HG03066 (cell line): ENCODE measurements at regions not wholly inside any gene's neighbourhood (a gene's known extent, or its start where the extent isn't known, plus 50 kb on each side); places are given as distances from the start of the nearest gene placed in this dataset.

Source experiments
- ATAC-seq: cut with Tn5 transposase; IDR thresholded peaks from one replicate; pipeline ENCODE4 v1.9.1; 2021; ENCODE audit warnings: low read depth; ENCODE audit not compliant: unreplicated experiment

DNA sequence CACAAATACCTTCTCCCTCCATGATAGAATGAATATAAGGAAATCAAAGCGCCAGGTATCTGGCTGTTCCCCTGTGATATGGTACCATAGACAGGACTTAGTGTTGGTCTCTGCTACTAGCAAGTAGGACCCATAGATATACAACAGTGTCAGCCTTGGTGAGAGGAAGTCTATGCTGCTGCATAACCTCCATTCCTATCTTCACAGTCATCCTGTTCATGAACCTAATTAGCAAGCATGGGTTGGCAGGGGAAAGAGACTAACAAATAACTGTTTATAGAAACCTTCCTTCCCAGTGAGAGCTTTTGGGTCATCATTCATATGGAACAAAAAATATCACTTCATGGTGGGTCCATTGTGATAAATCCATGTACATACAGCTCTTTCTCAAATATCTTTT is 188.9 kb upstream of the FAM98A start:
- no peak for ATAC-seq

DNA sequence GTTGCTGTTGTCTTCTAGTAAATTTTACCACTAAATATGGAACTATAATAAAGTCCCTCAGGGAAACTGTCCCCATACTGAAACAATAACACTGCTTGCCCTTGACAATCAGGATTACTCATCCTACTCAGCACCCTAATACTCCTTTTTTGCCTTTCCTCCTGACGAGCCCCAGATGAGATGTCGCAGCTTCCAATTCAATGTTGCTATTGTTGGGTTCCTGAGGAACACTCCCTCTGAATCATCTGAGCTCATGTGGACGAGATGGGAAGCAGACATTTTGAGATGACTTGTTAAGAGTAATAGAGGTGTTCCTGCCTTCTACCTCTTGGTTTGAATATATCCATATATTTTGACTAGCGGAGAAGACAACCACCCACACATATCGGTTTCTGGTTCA is 187.8 kb upstream of the FAM98A start:
- ATAC-seq: no peak

DNA sequence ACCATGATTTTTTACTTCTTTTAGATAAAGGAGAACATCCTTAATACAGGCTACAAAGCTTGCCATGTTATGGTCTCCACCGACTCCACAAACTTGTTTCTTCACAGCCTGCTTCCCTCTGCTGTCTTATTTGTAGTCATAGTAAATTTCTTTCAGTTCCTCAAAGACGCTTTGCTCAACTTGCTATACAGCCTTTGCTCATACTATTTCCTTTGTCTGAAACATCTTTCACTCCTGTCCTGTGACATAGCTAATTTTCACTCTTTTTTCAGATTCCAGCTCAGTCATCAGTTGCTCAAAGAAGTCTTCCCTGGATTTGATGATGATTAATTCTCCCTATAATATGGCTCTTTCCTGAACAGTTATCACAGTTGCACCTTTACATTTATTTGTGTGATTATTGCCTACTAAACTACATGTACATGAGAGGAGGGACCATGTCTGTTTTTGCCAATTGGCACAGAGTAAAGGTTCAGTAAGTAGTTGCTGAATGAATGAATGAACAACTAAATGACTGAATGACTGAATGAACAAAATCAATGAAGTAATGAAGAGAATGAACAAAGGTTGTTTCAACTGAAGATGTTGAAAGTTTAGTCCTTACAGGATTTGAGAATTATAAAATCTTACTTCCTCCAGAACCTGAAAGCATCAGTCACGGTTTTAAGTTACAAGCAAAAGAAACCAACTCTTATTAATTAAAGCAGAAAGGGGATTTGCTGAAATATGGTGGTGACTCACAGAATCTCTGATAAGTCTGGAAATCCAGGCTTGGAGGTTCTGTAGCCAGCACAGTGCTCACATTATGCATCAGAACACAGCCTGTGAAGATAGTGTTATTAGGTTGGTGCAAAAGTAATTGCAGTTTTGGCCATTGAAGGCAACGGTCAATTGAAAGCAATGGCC is 186.4 kb upstream of the FAM98A start:
- peak; percentile 95 for ATAC-seq

DNA sequence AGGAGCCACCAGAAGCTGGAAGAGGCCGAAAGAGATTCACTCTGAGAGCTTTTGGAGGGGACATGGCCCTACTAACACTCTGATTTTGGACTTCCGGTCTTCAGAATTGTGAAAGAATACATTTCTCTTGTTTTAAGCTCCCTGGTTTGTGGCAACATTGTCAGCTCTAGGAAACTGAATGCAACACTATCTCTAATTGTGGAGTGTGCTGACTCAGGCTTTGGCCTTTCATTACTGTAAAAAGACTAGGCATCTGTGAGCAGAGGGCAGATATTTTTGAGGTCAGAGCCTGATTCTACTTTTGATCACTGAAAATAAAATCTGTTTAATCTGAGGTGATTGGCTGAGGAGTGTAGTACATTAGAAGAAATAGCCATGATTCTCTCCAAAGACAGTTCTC is 185.4 kb upstream of the FAM98A start:
- ATAC-seq: no peak

DNA sequence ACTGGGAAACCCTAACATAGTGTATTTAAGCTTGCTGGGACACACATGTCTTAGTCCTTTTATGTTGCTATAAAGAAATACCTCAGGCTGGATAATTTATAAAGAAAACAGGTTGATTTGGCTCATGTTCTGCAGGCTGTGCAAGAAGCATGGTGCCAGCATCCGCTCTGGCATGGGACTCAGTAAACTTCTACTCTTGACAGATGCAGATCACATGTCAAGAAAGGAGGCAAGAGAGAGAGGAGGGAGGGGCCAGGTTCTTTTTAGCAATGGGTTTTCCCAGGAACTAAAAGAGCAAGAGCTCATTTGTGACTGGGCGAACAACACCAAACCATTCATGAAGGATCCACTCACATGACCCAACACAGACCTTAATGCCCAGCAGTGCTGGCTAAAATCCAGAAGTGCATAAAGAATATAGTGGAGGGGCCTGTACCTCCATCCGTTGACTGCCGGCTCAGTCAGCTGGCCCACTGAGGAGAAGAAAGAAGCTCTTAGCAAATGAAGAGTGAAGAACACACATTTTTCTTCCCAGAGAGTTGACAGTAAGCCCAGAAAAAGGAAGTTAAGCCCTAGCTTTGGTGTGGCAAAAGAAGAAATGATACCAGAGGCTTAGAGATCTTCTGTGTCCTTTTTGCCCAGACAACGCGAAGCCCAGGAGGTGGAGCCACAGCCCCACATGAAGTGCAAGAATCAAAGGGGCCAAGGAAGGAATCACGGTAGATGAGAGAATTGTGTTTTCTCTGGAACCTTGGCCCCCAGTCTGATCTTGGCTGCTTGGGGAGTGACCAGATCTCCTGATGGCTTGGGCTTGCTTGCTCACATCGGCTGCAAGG is 183.5 kb upstream of the FAM98A start:
- ATAC-seq: no peak

DNA sequence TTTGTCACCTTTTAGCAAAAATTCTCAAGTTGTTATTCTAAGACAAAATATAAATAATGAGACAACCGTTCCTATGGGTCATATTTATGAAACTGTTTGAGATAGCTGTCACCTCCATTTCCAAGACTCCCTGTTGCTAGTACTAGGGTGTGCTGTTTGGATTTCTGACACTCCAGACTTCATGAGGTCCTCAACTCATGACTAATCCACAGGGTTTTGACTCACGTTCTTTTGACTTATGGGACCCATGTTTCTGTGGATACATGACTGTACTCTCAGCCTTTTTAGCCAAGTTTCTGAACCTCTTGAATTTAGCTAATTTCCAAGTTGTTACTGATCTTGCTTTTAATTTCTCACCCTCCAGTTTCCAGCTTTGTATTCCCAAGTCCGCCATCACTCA is 178.7 kb upstream of the FAM98A start:
- no peak for ATAC-seq

DNA sequence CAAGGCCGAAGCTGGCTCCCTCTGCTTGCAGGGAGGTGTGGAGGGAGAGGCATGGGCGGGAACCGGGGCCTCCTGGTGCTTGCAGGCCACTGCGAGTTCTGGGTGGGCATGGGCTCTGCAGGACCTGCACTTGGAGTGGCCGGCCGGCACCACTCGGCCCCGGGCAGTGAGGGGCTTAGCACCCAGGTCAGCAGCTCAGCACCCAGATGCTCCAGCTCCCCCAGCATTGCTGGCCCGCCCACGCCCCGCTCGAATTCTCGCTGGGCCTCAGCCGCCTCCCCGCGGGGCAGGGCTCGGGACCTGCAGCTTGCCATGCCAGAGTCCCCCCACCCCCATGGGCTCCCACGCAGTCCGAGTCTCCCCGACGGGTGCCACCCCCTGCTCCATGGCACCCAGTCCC is 176.2 kb upstream of the FAM98A start:
- ATAC-seq: no peak

DNA sequence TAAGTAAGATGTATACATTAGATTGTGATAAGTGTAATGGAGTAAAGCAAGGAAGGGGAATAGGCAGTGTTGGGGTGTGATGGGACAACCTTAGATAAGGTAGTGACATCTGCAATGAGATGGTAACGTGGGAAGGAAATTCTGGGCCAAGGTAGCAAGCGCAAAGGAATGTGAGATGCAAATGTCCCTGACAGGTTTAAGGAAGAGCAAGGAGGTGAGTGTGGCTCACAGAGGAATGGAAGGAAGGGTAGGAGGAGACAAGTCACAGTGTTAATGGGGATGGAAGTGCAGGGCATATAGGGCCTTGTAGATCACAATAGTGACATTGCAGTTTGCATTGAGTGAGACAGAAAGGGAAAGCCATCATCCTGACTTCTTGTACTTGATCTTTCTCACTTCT is 170.9 kb upstream of the FAM98A start:
- no peak for ATAC-seq

DNA sequence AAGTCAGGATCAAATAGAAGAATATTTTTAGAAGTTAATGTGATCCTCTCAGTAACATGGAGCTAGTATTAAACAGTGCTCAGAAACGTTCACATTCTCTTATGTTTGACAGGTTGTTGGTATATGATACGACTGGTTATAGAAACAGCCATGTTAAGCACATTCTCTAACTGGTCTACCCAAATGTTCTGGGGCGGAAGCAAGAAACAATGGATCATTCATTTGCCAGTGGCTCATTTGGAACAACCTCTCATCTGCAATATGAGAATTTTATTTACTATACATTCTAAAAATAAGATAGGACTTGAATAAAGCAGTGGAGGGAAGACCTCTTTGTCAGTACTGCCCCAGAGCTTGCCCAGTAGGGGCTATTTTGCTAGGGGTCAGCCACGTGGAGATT is 167.1 kb upstream of the FAM98A start:
- no peak for ATAC-seq

DNA sequence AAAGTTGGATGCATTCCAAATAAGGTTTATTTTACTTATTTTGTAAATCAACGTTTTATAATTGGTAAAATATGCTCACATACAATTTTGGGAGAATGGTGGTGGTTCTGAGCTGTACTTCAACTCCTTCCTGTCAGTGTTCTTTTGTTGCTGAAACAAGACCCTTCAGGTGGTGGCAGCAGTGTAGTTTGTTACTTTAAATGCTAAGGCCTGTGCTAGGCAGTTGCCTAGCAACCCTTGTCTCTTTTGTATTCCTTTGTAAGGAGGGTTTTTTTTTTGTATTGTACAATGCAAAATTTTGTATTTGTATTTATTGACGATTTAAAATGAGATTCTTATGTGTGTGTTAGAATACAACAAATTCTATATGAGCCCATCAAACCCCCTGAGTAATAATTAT is 166.0 kb upstream of the FAM98A start:
- ATAC-seq: no peak

DNA sequence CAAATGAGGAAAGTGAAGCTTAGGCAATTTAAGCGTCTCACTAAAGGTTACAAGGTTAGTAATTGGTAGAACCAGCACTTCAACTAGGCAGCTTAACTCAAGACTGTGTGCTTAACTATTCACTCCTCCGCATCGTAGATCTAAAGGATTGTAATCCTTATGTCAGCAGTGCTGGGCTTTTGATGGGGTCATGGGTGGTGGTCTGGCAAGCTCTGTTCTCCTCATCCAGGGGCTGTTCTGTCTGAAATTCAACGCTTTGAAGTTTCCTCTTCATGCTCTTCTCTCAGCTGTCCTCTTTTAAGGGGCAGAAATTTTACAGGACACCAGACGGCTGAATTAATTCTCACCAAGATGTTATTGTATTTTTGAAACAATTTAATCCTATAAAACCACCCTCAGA is 165.5 kb upstream of the FAM98A start:
- ATAC-seq: no peak

DNA sequence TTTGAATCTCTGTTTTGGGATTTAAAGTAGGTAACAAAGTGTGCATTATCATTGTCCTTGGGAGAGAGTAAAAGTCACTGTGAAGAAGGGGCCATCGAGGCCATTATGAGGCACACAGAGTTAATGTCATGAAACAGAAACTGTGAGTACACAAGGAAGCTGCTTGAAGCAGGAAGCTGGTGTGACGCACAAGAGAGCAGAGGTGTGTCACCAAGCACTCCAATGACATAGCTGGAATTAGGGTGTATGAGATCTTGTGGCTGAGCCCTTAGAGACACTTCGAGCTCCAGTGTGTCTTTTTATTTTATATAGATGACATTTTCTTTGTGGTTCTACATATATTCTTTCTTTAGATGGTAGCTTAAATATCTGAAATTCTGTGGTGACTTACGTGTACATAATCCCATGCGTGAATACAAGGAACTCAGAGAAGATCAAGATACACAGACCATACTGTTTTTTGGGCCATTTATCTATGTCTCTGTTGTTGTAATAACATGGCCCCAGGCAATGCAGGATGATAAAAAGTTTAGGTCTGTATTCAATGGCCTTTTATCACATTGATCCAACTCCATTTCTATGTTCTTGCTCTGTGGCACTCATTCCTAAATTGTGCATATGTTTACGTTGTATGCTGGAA is 164.7 kb upstream of the FAM98A start:
- ATAC-seq: no peak

DNA sequence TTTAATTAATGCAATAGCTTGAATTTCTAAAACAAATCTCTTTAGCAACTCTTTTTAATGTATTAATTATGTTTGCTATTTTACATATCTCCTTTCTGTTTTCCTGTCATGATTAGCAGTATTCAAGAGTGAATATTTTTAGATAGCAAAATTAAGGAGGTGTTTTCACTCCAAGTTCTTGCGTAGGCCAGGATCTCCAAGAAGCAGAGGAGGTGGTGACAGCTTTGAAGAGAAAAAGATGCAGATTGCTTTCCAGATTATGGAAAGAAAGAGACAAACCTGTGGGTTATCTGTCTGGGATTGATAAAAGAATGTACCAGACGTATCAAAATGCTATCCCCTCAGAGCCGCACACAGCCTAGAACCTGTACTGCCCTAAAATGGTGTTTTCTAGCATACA is 163.5 kb upstream of the FAM98A start:
- no peak for ATAC-seq

DNA sequence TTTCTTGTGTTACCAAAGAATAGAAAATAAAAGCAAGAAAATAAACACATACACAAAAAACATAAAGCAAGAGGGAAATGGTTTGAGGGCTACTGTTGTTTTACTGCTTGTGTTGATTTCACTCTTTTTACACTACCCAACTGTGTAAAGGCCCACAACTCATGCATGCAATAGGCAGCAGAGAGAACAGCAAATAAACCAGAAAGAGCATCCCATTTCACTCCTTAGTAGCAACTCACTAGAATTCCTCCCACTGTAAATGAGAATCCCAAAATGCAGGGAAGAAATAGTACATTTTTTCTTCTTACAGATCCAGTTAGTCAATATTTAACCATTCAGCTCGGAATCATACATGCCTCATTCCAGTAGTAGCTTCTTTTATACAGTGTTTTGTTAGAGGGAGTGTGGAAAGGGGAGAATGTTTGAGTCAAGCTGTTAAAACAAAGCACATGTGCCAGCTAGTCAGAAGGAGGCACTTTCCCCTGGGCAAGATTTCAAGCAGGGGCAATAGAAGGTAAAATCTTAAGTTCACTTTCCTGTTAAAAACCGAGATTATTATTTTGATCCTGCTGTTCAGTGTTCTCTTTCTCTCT is 147.2 kb upstream of the FAM98A start:
- no peak for ATAC-seq

DNA sequence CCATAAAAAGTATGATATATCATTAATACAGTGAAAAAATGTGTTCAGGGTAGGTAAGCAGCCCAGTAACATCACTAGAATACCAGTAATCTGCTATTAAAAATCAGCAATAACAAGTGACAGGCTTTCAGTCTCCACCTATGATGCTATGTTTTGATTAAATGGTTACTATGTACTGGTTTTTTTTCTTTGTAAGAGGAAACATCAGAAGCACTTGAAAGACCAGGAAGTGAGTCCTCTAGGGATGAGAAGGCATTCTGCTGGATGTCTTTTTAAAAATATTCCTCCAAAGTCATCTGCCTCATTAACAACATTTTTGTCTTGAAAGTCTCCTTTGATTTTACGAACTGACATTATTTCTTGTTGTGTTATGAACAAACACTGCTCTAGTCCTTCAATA is 136.0 kb upstream of the FAM98A start:
- no peak for ATAC-seq

DNA sequence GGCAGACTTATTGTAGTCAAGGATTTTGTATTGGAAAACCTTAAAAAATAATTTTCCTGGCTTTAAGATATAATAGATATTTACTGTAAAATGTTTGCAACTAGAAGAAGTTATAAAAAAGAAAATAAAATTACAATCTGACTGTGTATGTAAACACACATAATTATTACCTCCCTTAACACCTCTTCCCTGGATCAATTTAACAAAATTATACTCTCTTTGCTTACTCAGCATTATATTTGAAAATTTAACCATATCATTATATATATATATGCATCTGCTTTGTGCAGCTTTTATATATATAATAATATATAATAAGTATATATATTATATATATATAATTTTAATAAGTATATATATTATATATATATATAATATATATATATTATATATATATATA is 131.7 kb upstream of the FAM98A start:
- no peak for ATAC-seq

DNA sequence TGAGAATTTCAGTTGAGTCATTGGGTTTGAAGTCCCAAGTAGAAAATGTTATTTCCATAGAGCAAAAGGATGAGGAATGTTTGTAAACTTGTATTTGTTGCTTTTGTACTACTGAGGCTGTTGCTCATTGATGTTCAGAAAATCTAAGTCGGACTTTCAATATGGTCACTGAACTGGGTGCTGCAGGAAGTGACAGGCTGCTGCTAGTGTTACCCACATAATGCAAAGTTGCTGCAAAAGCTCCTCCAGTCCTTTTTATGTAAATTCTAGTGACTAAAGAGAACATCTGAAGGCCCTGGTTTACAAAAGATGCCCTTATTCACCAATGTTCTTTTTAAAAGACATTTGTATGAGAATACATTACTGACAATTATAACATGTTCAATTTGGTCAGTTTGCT is 131.1 kb upstream of the FAM98A start:
- no peak for ATAC-seq

DNA sequence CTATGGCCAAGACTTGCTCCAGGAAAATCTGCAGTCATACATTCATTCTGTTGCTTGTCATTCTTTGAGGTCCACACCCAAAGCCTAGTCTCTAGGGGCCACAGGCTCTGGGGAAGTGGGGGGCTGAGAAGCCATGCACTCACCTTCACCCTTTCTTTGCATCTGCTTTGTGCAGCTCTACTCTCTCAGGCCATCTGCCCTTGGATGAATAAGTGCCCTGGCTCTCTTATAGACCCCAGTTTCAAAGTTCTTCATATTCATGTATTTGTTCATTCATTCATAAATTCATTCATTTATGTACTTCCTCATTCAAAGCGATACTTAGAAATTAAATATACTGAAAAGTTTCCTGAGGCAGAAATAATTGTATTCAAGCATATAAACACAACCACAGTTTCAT is 130.3 kb upstream of the FAM98A start:
- no peak for ATAC-seq

DNA sequence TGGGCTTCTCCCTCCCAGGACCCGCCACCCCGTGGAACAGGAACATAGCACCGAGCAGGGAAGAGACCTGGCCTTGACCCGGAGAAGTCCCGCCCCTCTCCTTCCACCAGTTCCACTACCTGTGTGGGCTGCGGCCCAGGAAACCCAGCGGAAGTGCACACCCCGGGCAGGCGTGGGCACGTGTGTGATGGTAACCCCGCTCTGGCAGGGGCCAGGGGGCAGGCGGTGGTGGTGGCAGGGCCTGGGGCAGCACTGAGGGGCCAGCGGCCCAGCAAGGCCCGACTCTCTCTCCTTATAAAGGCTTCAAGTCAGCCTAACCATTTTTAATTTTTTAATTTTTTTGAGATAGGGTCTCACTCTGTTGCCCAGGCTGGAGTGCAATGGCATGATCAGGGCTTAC is 129.0 kb upstream of the FAM98A start:
- ATAC-seq: no peak

DNA sequence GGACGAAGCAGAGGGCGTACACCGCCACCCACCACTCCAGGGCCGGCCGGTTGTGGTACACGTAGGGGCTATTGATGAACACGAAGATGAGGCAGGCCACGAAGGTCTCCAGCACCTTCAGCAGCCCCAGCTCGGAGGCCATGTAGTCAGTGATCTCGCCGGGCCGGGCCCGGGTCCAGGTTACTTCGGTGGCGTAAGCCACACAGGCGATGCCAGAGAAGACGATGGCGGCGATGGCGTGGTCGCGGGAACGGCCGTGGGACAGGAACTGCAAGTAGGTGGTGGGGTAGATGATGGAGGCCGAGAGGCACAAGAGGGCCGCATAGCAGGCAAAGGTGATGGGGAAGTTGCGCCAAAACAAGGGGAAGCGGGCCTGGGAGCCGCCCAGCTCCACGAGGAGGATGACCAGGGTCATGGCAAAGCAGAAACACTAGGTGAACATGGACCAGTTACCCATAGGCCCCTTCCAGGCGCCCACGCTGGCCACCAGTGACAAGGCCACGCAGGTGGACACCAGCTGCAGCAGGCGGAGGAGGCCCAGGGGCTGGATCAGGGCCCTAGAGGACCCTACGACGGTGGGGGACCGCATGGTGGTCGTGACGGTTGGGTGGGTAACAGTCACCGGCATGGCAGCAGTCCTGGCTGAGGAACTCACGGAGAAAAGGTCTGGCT is 128.4 kb upstream of the FAM98A start:
- ATAC-seq: no peak
